ENCODE measurements at regions not wholly inside any gene's neighbourhood (a gene's known extent, or its start where the extent isn't known, plus 50 kb on each side); places are given as distances from the start of the nearest gene placed in this dataset.

DNA sequence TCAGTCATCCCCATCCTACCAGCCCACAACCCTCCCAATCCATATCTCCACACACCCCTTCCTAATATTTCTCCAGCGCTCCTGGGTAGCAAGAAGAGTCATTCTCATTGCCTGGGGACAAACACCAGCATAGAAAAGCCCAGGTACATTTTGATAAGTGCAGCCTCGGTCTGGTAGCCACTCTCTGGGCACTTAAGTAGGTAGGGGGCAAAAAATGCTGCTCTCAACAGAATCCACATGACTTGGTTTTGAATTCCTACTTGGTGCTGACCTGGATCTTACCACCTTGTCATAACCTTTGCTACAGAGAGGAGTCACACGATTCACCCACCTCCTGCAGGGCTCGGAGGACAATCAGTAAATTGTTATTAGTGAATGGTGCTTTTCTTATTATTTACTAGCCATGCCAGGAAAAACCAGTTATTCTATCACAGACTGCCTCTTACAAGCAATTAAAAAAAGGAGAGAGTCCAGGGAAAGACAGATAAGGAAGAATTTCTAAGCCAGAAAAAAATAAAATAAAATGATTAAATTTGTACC, 249.1 kb downstream of the LY86 start:
- DNase-seq (ENCODE audit: low read depth), result no peak
- H3K4me3 ChIP-seq (ENCODE audit: low read length), result no peak overlapping the region
- TF ChIP-seq, protein P1, sequence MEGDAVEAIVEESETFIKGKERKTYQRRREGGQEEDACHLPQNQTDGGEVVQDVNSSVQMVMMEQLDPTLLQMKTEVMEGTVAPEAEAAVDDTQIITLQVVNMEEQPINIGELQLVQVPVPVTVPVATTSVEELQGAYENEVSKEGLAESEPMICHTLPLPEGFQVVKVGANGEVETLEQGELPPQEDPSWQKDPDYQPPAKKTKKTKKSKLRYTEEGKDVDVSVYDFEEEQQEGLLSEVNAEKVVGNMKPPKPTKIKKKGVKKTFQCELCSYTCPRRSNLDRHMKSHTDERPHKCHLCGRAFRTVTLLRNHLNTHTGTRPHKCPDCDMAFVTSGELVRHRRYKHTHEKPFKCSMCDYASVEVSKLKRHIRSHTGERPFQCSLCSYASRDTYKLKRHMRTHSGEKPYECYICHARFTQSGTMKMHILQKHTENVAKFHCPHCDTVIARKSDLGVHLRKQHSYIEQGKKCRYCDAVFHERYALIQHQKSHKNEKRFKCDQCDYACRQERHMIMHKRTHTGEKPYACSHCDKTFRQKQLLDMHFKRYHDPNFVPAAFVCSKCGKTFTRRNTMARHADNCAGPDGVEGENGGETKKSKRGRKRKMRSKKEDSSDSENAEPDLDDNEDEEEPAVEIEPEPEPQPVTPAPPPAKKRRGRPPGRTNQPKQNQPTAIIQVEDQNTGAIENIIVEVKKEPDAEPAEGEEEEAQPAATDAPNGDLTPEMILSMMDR (conservative IDR thresholded peaks at IDR 0.05; ENCODE audit: low read length), result no peak

DNA sequence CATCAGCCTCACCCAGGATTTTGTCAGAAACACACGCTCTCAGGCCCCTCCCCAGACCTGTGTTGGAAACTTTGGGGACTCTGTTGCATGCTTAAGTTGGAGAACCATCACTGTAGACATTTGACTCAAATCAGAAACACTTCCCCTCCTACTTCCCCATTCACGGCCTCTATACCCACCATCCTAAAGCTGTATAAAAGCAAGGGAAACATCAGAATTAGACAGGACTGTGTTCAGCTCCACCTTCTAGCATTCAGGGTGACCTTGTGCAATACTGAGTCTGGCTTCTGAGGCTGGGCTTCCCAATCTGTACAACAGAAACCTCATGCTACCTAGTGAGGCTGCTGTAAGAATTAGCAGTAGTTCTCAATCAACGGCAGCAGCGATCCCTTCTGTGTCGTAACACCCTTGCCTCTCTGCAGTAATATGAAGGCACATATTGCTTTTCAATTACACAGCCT, 252.3 kb downstream of the LY86 start:
- H3K4me3 ChIP-seq (ENCODE audit: low read length), result no peak overlapping the region
- TF ChIP-seq, protein P1 (conservative IDR thresholded peaks at IDR 0.05; ENCODE audit: low read length), result no peak
- no peak for DNase-seq (ENCODE audit: low read depth)

- TF ChIP-seq, protein P1 (conservative IDR thresholded peaks at IDR 0.05; ENCODE audit: low read length), result no peak
- DNase-seq (ENCODE audit: low read depth), result no peak
- no peak overlapping the region for H3K4me3 ChIP-seq (ENCODE audit: low read length)
Observed at GRCh38 chr6:6841571-6841970, 253.1 kb downstream of the LY86 start.

- DNase-seq (ENCODE audit: low read depth), result no peak
- H3K4me3 ChIP-seq (ENCODE audit: low read length), result no peak overlapping the region
- TF ChIP-seq, protein P1 (conservative IDR thresholded peaks at IDR 0.05; ENCODE audit: low read length), result no peak
Observed at GRCh38 chr6:6842291-6842690, 253.8 kb downstream of the LY86 start.

GRCh38 chr6:6843057-6843627, 254.6 kb downstream of the LY86 start:
- peak; percentile 2 for DNase-seq (ENCODE audit: low read depth)
- H3K4me3 ChIP-seq (ENCODE audit: low read length), result no peak overlapping the region
- TF ChIP-seq, protein P1 (conservative IDR thresholded peaks at IDR 0.05; ENCODE audit: low read length), result no peak

DNA sequence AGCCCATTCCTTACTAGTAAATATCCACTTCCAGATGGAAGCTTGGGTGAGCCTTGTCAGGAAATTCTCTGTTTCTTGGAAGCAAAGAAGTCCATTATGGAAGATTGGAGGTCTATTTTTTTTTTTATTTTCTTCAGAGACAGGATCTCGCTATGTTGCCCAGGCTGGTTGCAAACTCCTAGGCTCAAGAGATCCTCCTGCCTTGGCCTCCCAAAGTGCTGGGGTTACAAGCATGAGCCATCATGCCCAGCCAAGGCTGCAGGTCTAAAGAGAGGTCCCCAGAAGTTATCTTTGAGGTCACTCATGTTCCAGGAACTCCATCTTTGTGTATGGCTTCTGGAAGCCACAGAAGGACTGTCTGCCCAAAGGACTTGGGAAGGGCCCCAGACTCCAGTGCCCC, 255.3 kb downstream of the LY86 start:
- DNase-seq (ENCODE audit: low read depth), result no peak
- TF ChIP-seq, protein P1 (conservative IDR thresholded peaks at IDR 0.05; ENCODE audit: low read length), result no peak
- no peak overlapping the region for H3K4me3 ChIP-seq (ENCODE audit: low read length)

DNA sequence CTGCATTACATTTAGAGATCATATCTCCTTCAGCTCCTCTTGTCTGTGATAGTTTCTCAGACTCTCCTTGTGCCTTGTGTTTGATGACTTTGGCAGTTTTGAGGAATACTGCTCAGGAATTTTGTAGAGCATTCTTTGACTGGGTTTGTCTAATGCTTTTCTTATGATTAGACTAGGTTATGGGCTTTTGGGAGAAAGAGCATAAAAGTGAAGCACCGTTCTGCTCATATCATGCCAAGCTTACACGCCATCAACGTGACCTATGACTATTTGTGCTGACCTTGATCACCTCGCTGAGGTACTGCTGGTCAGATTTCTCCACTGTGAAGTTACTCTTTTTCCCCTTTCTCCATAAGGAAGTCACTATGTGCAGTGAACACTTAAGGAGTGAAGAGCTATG, 256.0 kb downstream of the LY86 start:
- H3K4me3 ChIP-seq (ENCODE audit: low read length), result no peak overlapping the region
- no peak for DNase-seq (ENCODE audit: low read depth)
- TF ChIP-seq, protein P1 (conservative IDR thresholded peaks at IDR 0.05; ENCODE audit: low read length), result no peak

All from AG10803 (cell line).